ENCODE measurements at regions not wholly inside any gene's neighbourhood (a gene's known extent, or its start where the extent isn't known, plus 50 kb on each side); places are given as distances from the start of the nearest gene placed in this dataset.

- Histone ChIP-seq H3K23ac (ENCODE audit: low read length) (no peak overlapping the region), H3K4me3 (ENCODE audit: low read length) (no peak overlapping the region), H2BK15ac (replicated peaks; ENCODE audit: low read depth) (no peak overlapping the region), H3K4ac (ENCODE audit: low read depth, low read length) (no peak overlapping the region), H4K8ac (ENCODE audit: low read depth, low read length) (no peak overlapping the region), H4K5ac (ENCODE audit: low read length) (no peak overlapping the region), H3K27ac (ENCODE audit: low read depth, low read length) (no peak overlapping the region), H3K79me1 (ENCODE audit: low read length) (no peaks in the 10 kb centered on the region), H3K36me3 (ENCODE audit: control insufficient read depth, insufficient read depth, low read length) (no peaks in the 10 kb centered on the region), H3K56ac (ENCODE audit: low read length) (no peak overlapping the region), H2BK5ac (ENCODE audit: low read length) (no peak overlapping the region), H2BK120ac (ENCODE audit: low read depth, low read length) (no peak overlapping the region), H3K4me2 (ENCODE audit: low read length) (no peak overlapping the region), H3K18ac (ENCODE audit: low read length) (no peak overlapping the region), H3K9ac (ENCODE audit: low read length) (no peak overlapping the region), H3K4me1 (ENCODE audit: control insufficient read depth, low read depth, low read length) (no peaks in the 10 kb centered on the region), H2AK5ac (ENCODE audit: low read length) (no peak overlapping the region), H3K79me2 (ENCODE audit: control insufficient read depth, insufficient read depth, low read length) (no peaks in the 10 kb centered on the region), H3K27me3 (ENCODE audit: insufficient read depth, low read length, poor library complexity) (no peaks in the 10 kb centered on the region)
- no CpG with 5 or more reads among the region's 2 CpGs for WGBS (ENCODE audit: extremely low coverage, insufficient coverage, low lambda C conversion rate)
- no peak for DNase-seq
Measured at GRCh38 chr4:45370408-45370807, 644.1 kb upstream of the GNPDA2 start.

- H3K4me3 ChIP-seq (ENCODE audit: low read length) = no peak overlapping the region
- H3K36me3 ChIP-seq (ENCODE audit: control insufficient read depth, insufficient read depth, low read length) = no peaks in the 10 kb centered on the region
- no peak overlapping the region for H3K27ac ChIP-seq (ENCODE audit: low read depth, low read length)
- no peaks in the 10 kb centered on the region for H3K27me3 ChIP-seq (ENCODE audit: insufficient read depth, low read length, poor library complexity)
- no peak overlapping the region for H3K56ac ChIP-seq (ENCODE audit: low read length)
- H3K4ac ChIP-seq (ENCODE audit: low read depth, low read length) = no peak overlapping the region
- H2BK15ac ChIP-seq (replicated peaks; ENCODE audit: low read depth) = no peak overlapping the region
- H2AK5ac ChIP-seq (ENCODE audit: low read length) = no peak overlapping the region
- no peak overlapping the region for H3K18ac ChIP-seq (ENCODE audit: low read length)
- no peak overlapping the region for H3K4me2 ChIP-seq (ENCODE audit: low read length)
- H3K9ac ChIP-seq (ENCODE audit: low read length) = no peak overlapping the region
- H4K5ac ChIP-seq (ENCODE audit: low read length) = no peak overlapping the region
- no peak overlapping the region for H2BK5ac ChIP-seq (ENCODE audit: low read length)
- no peak for DNase-seq
- no peaks in the 10 kb centered on the region for H3K4me1 ChIP-seq (ENCODE audit: control insufficient read depth, low read depth, low read length)
- H3K23ac ChIP-seq (ENCODE audit: low read length) = no peak overlapping the region
- no peak overlapping the region for H4K8ac ChIP-seq (ENCODE audit: low read depth, low read length)
- H3K79me2 ChIP-seq (ENCODE audit: control insufficient read depth, insufficient read depth, low read length) = no peaks in the 10 kb centered on the region
- 100% methylated on average over 1 of the region's 1 CpG for WGBS (ENCODE audit: extremely low coverage, insufficient coverage, low lambda C conversion rate)
- H3K79me1 ChIP-seq (ENCODE audit: low read length) = no peaks in the 10 kb centered on the region
- H2BK120ac ChIP-seq (ENCODE audit: low read depth, low read length) = no peak overlapping the region
Measured at GRCh38 chr4:45368832-45369231, 642.5 kb upstream of the GNPDA2 start.

- Histone ChIP-seq H3K23ac (ENCODE audit: low read length) (no peak overlapping the region), H3K4me3 (ENCODE audit: low read length) (no peak overlapping the region), H3K4me1 (ENCODE audit: control insufficient read depth, low read depth, low read length) (no peaks in the 10 kb centered on the region), H3K4me2 (ENCODE audit: low read length) (no peak overlapping the region), H3K18ac (ENCODE audit: low read length) (no peak overlapping the region), H3K27me3 (ENCODE audit: insufficient read depth, low read length, poor library complexity) (no peaks in the 10 kb centered on the region), H3K9ac (ENCODE audit: low read length) (no peak overlapping the region), H4K8ac (ENCODE audit: low read depth, low read length) (no peak overlapping the region), H2BK5ac (ENCODE audit: low read length) (no peak overlapping the region), H3K56ac (ENCODE audit: low read length) (no peak overlapping the region), H3K27ac (ENCODE audit: low read depth, low read length) (no peak overlapping the region), H3K79me2 (ENCODE audit: control insufficient read depth, insufficient read depth, low read length) (no peaks in the 10 kb centered on the region), H4K5ac (ENCODE audit: low read length) (no peak overlapping the region), H2BK15ac (replicated peaks; ENCODE audit: low read depth) (no peak overlapping the region), H2BK120ac (ENCODE audit: low read depth, low read length) (no peak overlapping the region), H3K4ac (ENCODE audit: low read depth, low read length) (no peak overlapping the region), H3K79me1 (ENCODE audit: low read length) (no peaks in the 10 kb centered on the region), H2AK5ac (ENCODE audit: low read length) (no peak overlapping the region), H3K36me3 (ENCODE audit: control insufficient read depth, insufficient read depth, low read length) (no peaks in the 10 kb centered on the region)
- DNase-seq = no peak
- WGBS (ENCODE audit: extremely low coverage, insufficient coverage, low lambda C conversion rate) = no CpG with 5 or more reads among the region's 3 CpGs
Measured at GRCh38 chr4:45363931-45364330, 637.6 kb upstream of the GNPDA2 start.

- Histone ChIP-seq H4K5ac (ENCODE audit: low read length) (no peak overlapping the region), H2BK120ac (ENCODE audit: low read depth, low read length) (no peak overlapping the region), H2AK5ac (ENCODE audit: low read length) (no peak overlapping the region), H3K79me2 (ENCODE audit: control insufficient read depth, insufficient read depth, low read length) (no peaks in the 10 kb centered on the region), H3K36me3 (ENCODE audit: control insufficient read depth, insufficient read depth, low read length) (no peaks in the 10 kb centered on the region), H3K79me1 (ENCODE audit: low read length) (no peaks in the 10 kb centered on the region), H2BK5ac (ENCODE audit: low read length) (no peak overlapping the region), H2BK15ac (replicated peaks; ENCODE audit: low read depth) (no peak overlapping the region), H3K4ac (ENCODE audit: low read depth, low read length) (no peak overlapping the region), H3K4me3 (ENCODE audit: low read length) (no peak overlapping the region), H3K27ac (ENCODE audit: low read depth, low read length) (no peak overlapping the region), H4K8ac (ENCODE audit: low read depth, low read length) (no peak overlapping the region), H3K9ac (ENCODE audit: low read length) (no peak overlapping the region), H3K18ac (ENCODE audit: low read length) (no peak overlapping the region), H3K4me1 (ENCODE audit: control insufficient read depth, low read depth, low read length) (no peaks in the 10 kb centered on the region), H3K56ac (ENCODE audit: low read length) (no peak overlapping the region), H3K27me3 (ENCODE audit: insufficient read depth, low read length, poor library complexity) (no peaks in the 10 kb centered on the region), H3K23ac (ENCODE audit: low read length) (no peak overlapping the region), H3K4me2 (ENCODE audit: low read length) (no peak overlapping the region)
- peak; percentile 51 for DNase-seq
- WGBS (ENCODE audit: extremely low coverage, insufficient coverage, low lambda C conversion rate) = no CpG with 5 or more reads among the region's 3 CpGs
Measured at GRCh38 chr4:45358573-45359506, 632.5 kb upstream of the GNPDA2 start.

- H4K8ac ChIP-seq (ENCODE audit: low read depth, low read length) = no peak overlapping the region
- no peak overlapping the region for H3K9ac ChIP-seq (ENCODE audit: low read length)
- no peak overlapping the region for H3K56ac ChIP-seq (ENCODE audit: low read length)
- no peak overlapping the region for H2BK15ac ChIP-seq (replicated peaks; ENCODE audit: low read depth)
- H3K79me2 ChIP-seq (ENCODE audit: control insufficient read depth, insufficient read depth, low read length) = no peaks in the 10 kb centered on the region
- no peak overlapping the region for H4K5ac ChIP-seq (ENCODE audit: low read length)
- no peak overlapping the region for H2BK5ac ChIP-seq (ENCODE audit: low read length)
- no peak overlapping the region for H3K23ac ChIP-seq (ENCODE audit: low read length)
- no peak overlapping the region for H3K4ac ChIP-seq (ENCODE audit: low read depth, low read length)
- H3K27me3 ChIP-seq (ENCODE audit: insufficient read depth, low read length, poor library complexity) = no peaks in the 10 kb centered on the region
- H3K4me2 ChIP-seq (ENCODE audit: low read length) = no peak overlapping the region
- H2AK5ac ChIP-seq (ENCODE audit: low read length) = no peak overlapping the region
- no peaks in the 10 kb centered on the region for H3K4me1 ChIP-seq (ENCODE audit: control insufficient read depth, low read depth, low read length)
- H3K18ac ChIP-seq (ENCODE audit: low read length) = no peak overlapping the region
- H3K36me3 ChIP-seq (ENCODE audit: control insufficient read depth, insufficient read depth, low read length) = no peaks in the 10 kb centered on the region
- H3K79me1 ChIP-seq (ENCODE audit: low read length) = no peaks in the 10 kb centered on the region
- H3K27ac ChIP-seq (ENCODE audit: low read depth, low read length) = no peak overlapping the region
- H3K4me3 ChIP-seq (ENCODE audit: low read length) = no peak overlapping the region
- no peak for DNase-seq
- no peak overlapping the region for H2BK120ac ChIP-seq (ENCODE audit: low read depth, low read length)
Measured at GRCh38 chr4:45353161-45353560, 626.8 kb upstream of the GNPDA2 start.

GRCh38 chr4:45350438-45350837 lies 624.1 kb upstream of the GNPDA2 start:
- Histone ChIP-seq H3K79me2 (ENCODE audit: control insufficient read depth, insufficient read depth, low read length) (no peaks in the 10 kb centered on the region), H3K9ac (ENCODE audit: low read length) (no peak overlapping the region), H2BK15ac (replicated peaks; ENCODE audit: low read depth) (no peak overlapping the region), H3K79me1 (ENCODE audit: low read length) (no peaks in the 10 kb centered on the region), H3K56ac (ENCODE audit: low read length) (no peak overlapping the region), H3K18ac (ENCODE audit: low read length) (no peak overlapping the region), H3K23ac (ENCODE audit: low read length) (no peak overlapping the region), H4K8ac (ENCODE audit: low read depth, low read length) (no peak overlapping the region), H3K4me2 (ENCODE audit: low read length) (no peak overlapping the region), H2BK5ac (ENCODE audit: low read length) (no peak overlapping the region), H3K27me3 (ENCODE audit: insufficient read depth, low read length, poor library complexity) (no peaks in the 10 kb centered on the region), H3K4me1 (ENCODE audit: control insufficient read depth, low read depth, low read length) (no peaks in the 10 kb centered on the region), H2BK120ac (ENCODE audit: low read depth, low read length) (no peak overlapping the region), H3K4me3 (ENCODE audit: low read length) (no peak overlapping the region), H3K27ac (ENCODE audit: low read depth, low read length) (no peak overlapping the region), H4K5ac (ENCODE audit: low read length) (no peak overlapping the region), H3K36me3 (ENCODE audit: control insufficient read depth, insufficient read depth, low read length) (no peaks in the 10 kb centered on the region), H2AK5ac (ENCODE audit: low read length) (no peak overlapping the region), H3K4ac (ENCODE audit: low read depth, low read length) (no peak overlapping the region)
- no peak for DNase-seq
- WGBS (ENCODE audit: extremely low coverage, insufficient coverage, low lambda C conversion rate) = no CpG with 5 or more reads among the region's 1 CpG

All from mesendoderm (in vitro differentiated cells).